HCT116 (cell line): ENCODE measurements at regions not wholly inside any gene's neighbourhood (a gene's known extent, or its start where the extent isn't known, plus 50 kb on each side); places are given as distances from the start of the nearest gene placed in this dataset.

Experiments
- ATAC-seq: fragments of 200-7000 bp; cut with Tn5 transposase; 2 replicates; pipeline ENCODE4 v1.9.1; 2020; ENCODE audit warnings: mild to moderate bottlenecking, moderate library complexity
- BruUV-seq: library from RNA; stranded (reverse); fragments of 400-500 nt; replicated peaks from 2 replicates; lab custom pipeline; 2021; lab: Mats Ljungman, UMichigan
- CTCF ChIA-PET: fragments of 300-600 bp; sonication (Branson Sonifier 250); formaldehyde crosslinking; loops from one replicate; lab custom pipeline; 2021; ENCODE audit warnings: antibody characterized with exemption; lab: Charles Lee
- POLR2A ChIA-PET: fragments of 300-600, 350-600 bp; sonication (Branson Sonifier 250); formaldehyde crosslinking; loops from one replicate; lab custom pipeline; 2021; ENCODE audit warnings: antibody characterized with exemption; lab: Charles Lee
- RAD21 ChIA-PET, 2 experiments: fragments of 300-600 bp; sonication (Branson Sonifier 250); formaldehyde crosslinking; loops; one replicate each; lab custom pipeline; 2023; ENCODE audit warnings: low total read pairs in 2 of 2; ENCODE audit not compliant: uncharacterized antibody in 2 of 2, unreplicated experiment in 2 of 2, low non-redundant PET in 1 of 2; lab: Charles Lee
- DNase-seq: peaks from one replicate; pipeline ENCODE4 v3.0.0-alpha.2; 2010; ENCODE audit warnings: low read depth, low spot score
- H2AFZ ChIP-seq: fragments of 200-600 bp; shearing (Covaris generic), sonication (generic); 2 replicates; pipeline ENCODE4 v1.6.1; 2017; ENCODE audit warnings: low read depth, mixed run types, mixed read lengths, antibody characterized with exemption, low read length; ENCODE audit not compliant: poor library complexity, severe bottlenecking
- H3K27ac ChIP-seq: 2 replicates; pipeline ENCODE4 v1.5.1; 2012; ENCODE audit warnings: low read depth, low read length
- H3K27me3 ChIP-seq: fragments of 200-600 bp; sonication (generic); 2 replicates; pipeline ENCODE4 v1.6.1; 2016; ENCODE audit warnings: mixed run types, low read length, mixed read lengths; ENCODE audit not compliant: insufficient read depth
- H3K36me3 ChIP-seq, 2 experiments: fragments of 200-500 bp in 1 of 2; fragments of 200-600 bp in 1 of 2; sonication (Bioruptor generic) in 1 of 2; sonication (generic) in 1 of 2; 2 replicates each; pipeline versions ENCODE4 v1.5.1 to v1.6.1; 2014 to 2016; ENCODE audit warnings: low read length in 2 of 2, inconsistent platforms in 1 of 2, mixed read lengths in 1 of 2, mixed run types in 1 of 2; ENCODE audit not compliant: insufficient read depth in 2 of 2, control insufficient read depth in 1 of 2
- H3K4me1 ChIP-seq, 2 experiments: fragments of 200-600 bp in 1 of 2; sonication (generic) in 1 of 2; 2 replicates each; pipeline versions ENCODE4 v1.5.1 to v1.6.1; 2012 to 2017; ENCODE audit warnings: low read length in 2 of 2, inconsistent platforms in 1 of 2, mild to moderate bottlenecking in 1 of 2, mixed read lengths in 1 of 2, mixed run types in 1 of 2, moderate library complexity in 1 of 2; ENCODE audit not compliant: insufficient read depth in 2 of 2, control insufficient read depth in 1 of 2
- H3K4me2 ChIP-seq: fragments of 200-600 bp; sonication (generic); 2 replicates; pipeline ENCODE4 v1.6.1; 2017; ENCODE audit warnings: mixed run types, low read length, mixed read lengths
- H3K4me3 ChIP-seq, 2 experiments: fragments of 200-600 bp in 1 of 2; sonication (generic) in 1 of 2; replicated peaks in 1 of 2; 2 replicates each; pipeline ENCODE4 v1.5.1; 2011 to 2016; ENCODE audit warnings: low read length in 2 of 2, control low read depth in 1 of 2, low read depth in 1 of 2, mild to moderate bottlenecking in 1 of 2, mixed read lengths in 1 of 2, mixed run types in 1 of 2
- H3K79me2 ChIP-seq: fragments of 200-600 bp; sonication (generic); 2 replicates; pipeline ENCODE4 v1.6.1; 2017; ENCODE audit warnings: mild to moderate bottlenecking, mixed run types, low read length, moderate library complexity, mixed read lengths; ENCODE audit not compliant: insufficient read depth
- H3K9ac ChIP-seq: fragments of 200-600 bp; sonication (generic); 2 replicates; pipeline ENCODE4 v1.6.1; 2016; ENCODE audit warnings: low read length, mixed read lengths
- H3K9me2 ChIP-seq: fragments of 200-600 bp; sonication (generic), shearing (Covaris generic); 2 replicates; pipeline ENCODE4 v1.6.1; 2017; ENCODE audit warnings: mixed run types, mild to moderate bottlenecking, moderate library complexity; ENCODE audit not compliant: insufficient read depth
- H3K9me3 ChIP-seq, 2 experiments: fragments of 200-500 bp in 1 of 2; fragments of 200-600 bp in 1 of 2; sonication (Bioruptor generic) in 1 of 2; sonication (generic) in 1 of 2; 2 replicates each; pipeline ENCODE4 v1.6.1; 2014 to 2017; ENCODE audit warnings: low read length in 2 of 2, mixed read lengths in 2 of 2, inconsistent platforms in 1 of 2, low read depth in 1 of 2, mild to moderate bottlenecking in 1 of 2, mixed run types in 1 of 2, moderate library complexity in 1 of 2; ENCODE audit not compliant: control insufficient read depth in 1 of 2, insufficient read depth in 1 of 2
- H4K20me1 ChIP-seq: fragments of 200-600 bp; sonication (generic), shearing (Covaris generic); 2 replicates; pipeline ENCODE4 v1.6.1; 2017; ENCODE audit warnings: mixed run types, mild to moderate bottlenecking, moderate library complexity; ENCODE audit not compliant: insufficient read depth
- ATF3 ChIP-seq: IDR thresholded peaks from 2 replicates; pipeline ENCODE4 v1.6.1; 2012
- CBX3 ChIP-seq: IDR thresholded peaks from 2 replicates; pipeline ENCODE4 v1.6.1; 2012; ENCODE audit warnings: low read depth
- CTCF ChIP-seq, 3 experiments: fragments of 200-600 bp in 1 of 3; sonication (generic) in 1 of 3; IDR thresholded peaks in 2 of 3; conservative IDR thresholded peaks in 1 of 3; 2 replicates each; pipeline ENCODE4 v1.5.1; 2012 to 2017; ENCODE audit warnings: low read depth in 2 of 3, low read length in 2 of 3, antibody characterized with exemption in 1 of 3, borderline replicate concordance in 1 of 3, control low read depth in 1 of 3, mild to moderate bottlenecking in 1 of 3, mixed read lengths in 1 of 3, mixed run types in 1 of 3, moderate library complexity in 1 of 3; ENCODE audit not compliant: insufficient read depth in 1 of 3
- EGR1 ChIP-seq: IDR thresholded peaks from 2 replicates; pipeline ENCODE4 v1.6.1; 2012; ENCODE audit warnings: low read depth
- EZH2 ChIP-seq: fragments of 200-600 bp; sonication (generic); IDR thresholded peaks from 2 replicates; pipeline ENCODE4 v1.6.1; 2017; ENCODE audit warnings: antibody characterized with exemption, mixed run types
- MAX ChIP-seq: IDR thresholded peaks from 2 replicates; pipeline ENCODE4 v1.6.1; 2012
- RAD21 ChIP-seq: IDR thresholded peaks from 2 replicates; pipeline ENCODE4 v1.6.1; 2012; ENCODE audit warnings: low read depth, mild to moderate bottlenecking
- SP1 ChIP-seq: IDR thresholded peaks from 2 replicates; pipeline ENCODE4 v1.6.1; 2012; ENCODE audit warnings: low read depth
- TCF7L2 ChIP-seq: IDR thresholded peaks from 2 replicates; pipeline ENCODE4 v1.7.0; 2011; ENCODE audit warnings: borderline replicate concordance, inconsistent platforms; ENCODE audit not compliant: insufficient read depth, insufficient read length; ENCODE audit errors: extremely low read depth
- YY1 ChIP-seq: IDR thresholded peaks from 2 replicates; pipeline ENCODE4 v1.6.1; 2011; ENCODE audit warnings: low read length, low read depth, moderate library complexity, mild to moderate bottlenecking; ENCODE audit not compliant: insufficient replicate concordance; ENCODE audit errors: extremely low read depth
- intact Hi-C: fragments of 100-400 bp; cut with micrococcal nuclease; formaldehyde crosslinking; loops from 2 replicates; pipeline ENCODE4 v1.10.0; 2022

- intact Hi-C loops, result no loop called here
- H3K27ac ChIP-seq, result no peak overlapping the region
- ChIA-PET CTCF (no interaction called here), RAD21 (no interaction called here), POLR2A (no interaction called here)
- no peaks in the 10 kb centered on the region; a peak in 2 of 4 replicates for H3K9me3 ChIP-seq
- no peak overlapping the region for H2AFZ ChIP-seq
- H3K9me2 ChIP-seq, result no peaks in the 10 kb centered on the region
- no peaks in the 10 kb centered on the region for H3K79me2 ChIP-seq
- no peak overlapping the region for H3K4me3 ChIP-seq
- no peak overlapping the region for H3K9ac ChIP-seq
- no peaks in the 10 kb centered on the region for H3K27me3 ChIP-seq
- H3K4me2 ChIP-seq, result no peak overlapping the region
- no peaks in the 10 kb centered on the region for H3K4me1 ChIP-seq
- ATAC-seq (no peak), DNase-seq (no peak)
- no peaks in the 10 kb centered on the region for H4K20me1 ChIP-seq
- no peaks in the 10 kb centered on the region for H3K36me3 ChIP-seq
- TF ChIP-seq TCF7L2 (no peak), SP1 (no peak), MAX (no peak), ATF3 (no peak), CTCF (IDR thresholded peaks at IDR 0.05 in 2 of 3, conservative IDR thresholded peaks at IDR 0.05 in 1 of 3; ENCODE audit: borderline replicate concordance in 1 of 3, insufficient read depth in 1 of 3, low read depth in 2 of 3, low read length in 2 of 3) (no peak), YY1 (no peak), CBX3 (no peak), EZH2 (no peak), EGR1 (no peak), RAD21 (no peak)
- TF ChIP-seq, all 23 proteins: peak for 0
- BruUV-seq, result no TSS peak
Measured at GRCh38 chr11:127950162-127950561, 637.2 kb downstream of the ETS1 start.
